ENCODE measurements at regions not wholly inside any gene's neighbourhood (a gene's known extent, or its start where the extent isn't known, plus 50 kb on each side); places are given as distances from the start of the nearest gene placed in this dataset.

DNA sequence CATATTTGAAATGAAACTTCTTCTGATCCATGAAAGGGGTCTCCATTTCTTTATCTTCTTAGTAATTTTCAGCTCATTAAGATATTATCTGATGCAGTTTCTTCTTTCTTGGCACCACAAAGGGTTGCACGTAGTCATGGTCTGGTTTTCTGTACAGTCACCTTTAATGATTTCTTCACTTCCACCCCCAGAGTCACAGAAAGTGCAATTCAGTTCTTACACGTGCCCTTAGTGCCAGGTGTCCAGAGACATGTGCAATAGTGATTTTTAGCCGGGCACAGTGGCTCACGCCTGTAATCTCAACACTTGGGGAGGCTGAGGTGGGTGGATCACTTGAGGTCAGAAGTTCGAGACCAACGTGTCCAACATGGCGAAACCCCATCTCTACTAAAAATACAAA lies 202.8 kb upstream of the MTNR1B start:
- DNase-seq (no peak), ATAC-seq (no peak)
- WGBS, 2 donors: 64 to 69% methylated on average over 7 of the region's 7 CpGs
- H3K4me1 ChIP-seq: peaks cover 0 to 18% (median 9%) of the 10 kb centered on the region in 9 donors
- no peaks in the 10 kb centered on the region for H3K36me3 ChIP-seq
- H3K4me3 ChIP-seq: peak overlapping the region in 4 of 10 donors; percentile 31 to 43 (median 42)
- TF ChIP-seq, protein P1, sequence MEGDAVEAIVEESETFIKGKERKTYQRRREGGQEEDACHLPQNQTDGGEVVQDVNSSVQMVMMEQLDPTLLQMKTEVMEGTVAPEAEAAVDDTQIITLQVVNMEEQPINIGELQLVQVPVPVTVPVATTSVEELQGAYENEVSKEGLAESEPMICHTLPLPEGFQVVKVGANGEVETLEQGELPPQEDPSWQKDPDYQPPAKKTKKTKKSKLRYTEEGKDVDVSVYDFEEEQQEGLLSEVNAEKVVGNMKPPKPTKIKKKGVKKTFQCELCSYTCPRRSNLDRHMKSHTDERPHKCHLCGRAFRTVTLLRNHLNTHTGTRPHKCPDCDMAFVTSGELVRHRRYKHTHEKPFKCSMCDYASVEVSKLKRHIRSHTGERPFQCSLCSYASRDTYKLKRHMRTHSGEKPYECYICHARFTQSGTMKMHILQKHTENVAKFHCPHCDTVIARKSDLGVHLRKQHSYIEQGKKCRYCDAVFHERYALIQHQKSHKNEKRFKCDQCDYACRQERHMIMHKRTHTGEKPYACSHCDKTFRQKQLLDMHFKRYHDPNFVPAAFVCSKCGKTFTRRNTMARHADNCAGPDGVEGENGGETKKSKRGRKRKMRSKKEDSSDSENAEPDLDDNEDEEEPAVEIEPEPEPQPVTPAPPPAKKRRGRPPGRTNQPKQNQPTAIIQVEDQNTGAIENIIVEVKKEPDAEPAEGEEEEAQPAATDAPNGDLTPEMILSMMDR (IDR thresholded peaks at IDR 0.05): no peak
- intact Hi-C loops (cut with DNase I): no loop called here
- no peaks in the 10 kb centered on the region for H3K9me3 ChIP-seq
- peak overlapping the region in 1 of 10 donors; percentile 14 for H3K27ac ChIP-seq
- H3K27me3 ChIP-seq: no peaks in the 10 kb centered on the region

DNA sequence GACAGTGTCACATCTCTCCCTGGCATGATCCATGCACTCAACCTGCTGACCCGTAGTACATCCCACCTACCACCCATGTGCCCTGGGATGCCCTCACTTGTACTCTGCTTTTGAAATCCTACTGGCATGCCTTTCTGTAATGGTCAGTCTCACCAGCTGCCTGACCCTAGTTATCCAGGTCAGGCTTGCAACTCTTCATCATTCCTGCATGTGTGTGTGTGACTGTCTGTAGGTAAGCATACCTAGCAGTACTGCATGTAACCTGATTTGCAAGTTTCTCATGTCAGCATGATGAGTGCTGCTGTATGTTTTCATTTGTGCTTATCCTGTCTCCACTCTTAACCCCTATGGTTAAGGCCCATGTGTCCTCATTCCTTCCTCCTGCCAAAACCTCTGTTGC lies 202.0 kb upstream of the MTNR1B start:
- WGBS, 2 donors: 65 to 80% methylated on average over 1 of the region's 1 CpG

DNA sequence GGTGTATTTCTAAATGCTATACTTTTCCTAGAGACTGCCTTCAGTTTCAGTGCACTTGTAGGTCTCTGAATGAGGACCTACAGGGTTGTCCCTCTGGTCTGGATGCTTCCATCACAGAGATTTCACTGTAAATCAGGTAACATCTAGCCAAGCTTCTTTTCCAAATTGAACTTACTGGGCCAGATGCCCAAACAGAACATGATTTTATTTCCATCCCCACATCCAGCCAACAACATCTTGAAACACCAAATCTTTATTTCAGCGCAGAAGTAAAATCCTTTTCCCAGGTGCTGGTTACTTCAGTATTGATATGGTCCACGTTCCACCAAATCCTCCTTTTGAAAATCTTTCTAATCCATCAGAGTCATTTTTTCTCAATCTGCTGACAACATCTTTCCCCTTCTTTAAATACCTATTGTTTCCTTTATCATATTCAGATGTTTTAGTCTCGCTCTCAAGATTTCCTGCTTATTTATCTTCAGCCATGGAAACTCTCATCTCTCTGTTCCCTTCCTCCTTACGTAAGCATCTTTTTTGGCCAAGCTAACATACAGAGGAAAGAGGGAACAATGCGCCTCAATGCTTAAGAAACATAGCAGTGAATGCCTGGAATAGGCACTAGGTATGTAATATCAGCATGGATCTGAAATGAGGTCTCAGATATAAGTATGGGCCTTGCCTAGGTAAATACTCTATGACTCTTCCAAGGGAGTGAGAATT lies 201.2 kb upstream of the MTNR1B start:
- 85 to 91% methylated on average over 5 of the region's 5 CpGs for WGBS, 2 donors
- TF ChIP-seq, protein P1 (IDR thresholded peaks at IDR 0.05): no peak
- intact Hi-C loops (cut with DNase I): no loop called here

More for the DNA sequence above, 202.0 kb upstream of the MTNR1B start:
- TF ChIP-seq, protein P1 (IDR thresholded peaks at IDR 0.05): no peak
- H3K36me3 ChIP-seq: no peaks in the 10 kb centered on the region
- peaks cover 0 to 18% (median 9%) of the 10 kb centered on the region in 9 donors for H3K4me1 ChIP-seq
- H3K27ac ChIP-seq: no peak overlapping the region
- no peaks in the 10 kb centered on the region for H3K9me3 ChIP-seq
- H3K4me3 ChIP-seq: no peak overlapping the region
- ATAC-seq: no peak
- no peaks in the 10 kb centered on the region for H3K27me3 ChIP-seq
- intact Hi-C loops (cut with DNase I): no loop called here
- DNase-seq: no peak

DNA sequence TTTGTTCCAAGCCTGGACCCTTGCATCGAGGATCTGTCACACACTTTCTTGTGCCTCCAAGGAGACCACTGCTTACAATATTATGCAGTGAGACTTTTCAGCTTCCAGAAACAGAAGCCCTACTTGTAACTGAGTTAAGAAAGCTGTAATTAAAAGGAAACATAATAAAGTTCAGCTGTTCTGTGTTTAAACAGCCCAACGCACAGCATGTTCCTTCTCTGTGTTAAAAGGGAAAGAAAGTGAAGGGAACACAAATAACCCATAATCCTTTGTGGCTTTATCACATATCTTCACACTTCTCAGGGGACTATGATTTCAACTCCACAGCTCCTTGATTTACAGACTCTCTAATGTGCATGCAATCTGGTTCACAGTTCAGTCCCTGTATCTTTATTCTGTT lies 200.3 kb upstream of the MTNR1B start:
- ATAC-seq (no peak), DNase-seq (no peak)
- WGBS, 2 donors: 59 to 65% methylated on average over 2 of the region's 2 CpGs
- Histone ChIP-seq H3K9me3 (no peaks in the 10 kb centered on the region), H3K36me3 (no peaks in the 10 kb centered on the region), H3K4me3 (no peak overlapping the region), H3K27me3 (no peaks in the 10 kb centered on the region), H3K4me1 (peaks cover 0 to 18% (median 9%) of the 10 kb centered on the region in 9 donors), H3K27ac (no peak overlapping the region)
- TF ChIP-seq, protein P1 (IDR thresholded peaks at IDR 0.05): no peak
- intact Hi-C loops (cut with DNase I): no loop called here

More for the DNA sequence above, 201.2 kb upstream of the MTNR1B start:
- H3K27ac ChIP-seq: no peak overlapping the region
- no peaks in the 10 kb centered on the region for H3K27me3 ChIP-seq
- H3K9me3 ChIP-seq: no peaks in the 10 kb centered on the region
- ATAC-seq (no peak), DNase-seq (no peak)
- H3K4me3 ChIP-seq: no peak overlapping the region
- H3K36me3 ChIP-seq: no peaks in the 10 kb centered on the region
- H3K4me1 ChIP-seq: peaks cover 0 to 18% (median 9%) of the 10 kb centered on the region in 9 donors
